ENCODE measurements at regions not wholly inside any gene's neighbourhood (a gene's known extent, or its start where the extent isn't known, plus 50 kb on each side); places are given as distances from the start of the nearest gene placed in this dataset.

DNA sequence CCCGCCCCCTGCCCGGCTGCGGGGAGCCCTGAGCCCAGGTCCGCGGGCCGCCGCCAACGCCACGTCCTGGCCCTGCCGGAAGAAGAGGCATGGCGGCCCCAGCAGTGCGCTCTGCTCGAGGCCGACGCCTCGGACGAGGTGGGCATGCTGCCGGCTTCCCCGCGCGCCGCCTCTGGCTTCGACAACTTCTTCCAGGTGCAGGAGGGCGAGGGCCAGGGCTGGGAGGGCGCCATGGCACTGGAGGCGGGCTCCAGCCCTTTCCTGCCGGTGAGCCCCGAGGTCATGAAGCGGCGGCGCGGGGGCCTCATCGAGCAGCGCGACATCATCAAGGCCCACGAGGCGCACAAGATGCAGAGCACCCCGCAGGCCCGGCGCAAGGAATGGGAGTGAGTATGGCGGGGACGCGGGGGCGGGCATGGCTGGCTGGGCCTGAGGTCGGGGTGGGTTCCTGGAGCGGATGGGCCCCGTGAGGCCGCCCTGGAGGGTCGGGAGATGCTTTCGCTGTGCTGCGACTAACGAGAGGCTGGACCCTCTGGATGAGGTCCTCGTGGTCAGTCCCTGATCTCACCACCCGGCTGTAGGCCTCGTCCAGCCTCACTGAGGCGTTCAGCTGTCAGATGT, 70.0 kb upstream of the CACNA1E start:
- Histone ChIP-seq H3K36me3 (ENCODE audit: control insufficient read depth in 2 of 2, insufficient read depth in 1 of 2, low read length in 2 of 2) (no peaks in the 10 kb centered on the region), H3K9me3 (ENCODE audit: control insufficient read depth, insufficient read depth, low read depth, low read length) (no peaks in the 10 kb centered on the region), H3K4me1 (ENCODE audit: control insufficient read depth, insufficient read depth, low read length) (no peaks in the 10 kb centered on the region), H3K27ac (ENCODE audit: extremely low read depth, low read depth, low read length) (no peak overlapping the region), H3K4me3 (ENCODE audit: low read depth, low read length) (no peak overlapping the region)
- TF ChIP-seq, protein P1, sequence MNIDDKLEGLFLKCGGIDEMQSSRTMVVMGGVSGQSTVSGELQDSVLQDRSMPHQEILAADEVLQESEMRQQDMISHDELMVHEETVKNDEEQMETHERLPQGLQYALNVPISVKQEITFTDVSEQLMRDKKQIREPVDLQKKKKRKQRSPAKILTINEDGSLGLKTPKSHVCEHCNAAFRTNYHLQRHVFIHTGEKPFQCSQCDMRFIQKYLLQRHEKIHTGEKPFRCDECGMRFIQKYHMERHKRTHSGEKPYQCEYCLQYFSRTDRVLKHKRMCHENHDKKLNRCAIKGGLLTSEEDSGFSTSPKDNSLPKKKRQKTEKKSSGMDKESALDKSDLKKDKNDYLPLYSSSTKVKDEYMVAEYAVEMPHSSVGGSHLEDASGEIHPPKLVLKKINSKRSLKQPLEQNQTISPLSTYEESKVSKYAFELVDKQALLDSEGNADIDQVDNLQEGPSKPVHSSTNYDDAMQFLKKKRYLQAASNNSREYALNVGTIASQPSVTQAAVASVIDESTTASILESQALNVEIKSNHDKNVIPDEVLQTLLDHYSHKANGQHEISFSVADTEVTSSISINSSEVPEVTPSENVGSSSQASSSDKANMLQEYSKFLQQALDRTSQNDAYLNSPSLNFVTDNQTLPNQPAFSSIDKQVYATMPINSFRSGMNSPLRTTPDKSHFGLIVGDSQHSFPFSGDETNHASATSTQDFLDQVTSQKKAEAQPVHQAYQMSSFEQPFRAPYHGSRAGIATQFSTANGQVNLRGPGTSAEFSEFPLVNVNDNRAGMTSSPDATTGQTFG (tag by site-specific recombination; IDR thresholded peaks at IDR 0.05; ENCODE audit: borderline replicate concordance) = no peak
- TF ChIP-seq ZNF266 (tag by site-specific recombination; IDR thresholded peaks at IDR 0.05; ENCODE audit: low read depth) (no peak), ZNF391 (tag by site-specific recombination; IDR thresholded peaks at IDR 0.05; ENCODE audit: borderline replicate concordance, low read depth) (no peak), ZNF514 (tag by site-specific recombination; IDR thresholded peaks at IDR 0.05) (no peak)
- POLR2A ChIA-PET = no interaction called here
- CTCF ChIA-PET = interaction anchor here (0.6 kb wide), 1 partner anchor 10 kb away, joined by 3 read pairs; no protein-coding TSS in a partner anchor

DNA sequence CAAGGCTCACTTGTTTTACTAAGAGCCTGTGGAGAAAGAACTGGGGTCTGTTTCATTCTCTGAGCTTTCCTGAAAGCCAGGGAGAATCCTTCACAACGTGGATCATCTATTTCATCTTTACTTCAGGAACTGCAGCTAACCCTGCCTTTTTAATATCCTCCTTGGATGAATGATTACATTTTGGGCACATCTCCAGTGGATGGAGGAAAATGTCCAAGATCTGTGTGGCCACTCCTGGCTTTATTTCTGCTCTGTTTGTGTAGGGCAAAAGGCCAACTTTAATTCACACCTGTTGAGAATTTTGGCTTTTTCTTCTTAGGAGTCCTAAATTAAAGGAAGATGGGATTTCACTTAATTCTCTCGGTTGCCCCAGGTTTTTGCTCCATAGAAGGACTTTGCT, 69.5 kb upstream of the CACNA1E start:
- H3K36me3 ChIP-seq (ENCODE audit: control insufficient read depth in 2 of 2, insufficient read depth in 1 of 2, low read length in 2 of 2) = no peaks in the 10 kb centered on the region
- no peak overlapping the region for H3K27ac ChIP-seq (ENCODE audit: extremely low read depth, low read depth, low read length)
- POLR2A ChIA-PET = no interaction called here
- CTCF ChIA-PET = interaction anchor here (0.6 kb wide), 1 partner anchor 9 kb away, joined by 3 read pairs; no protein-coding TSS in a partner anchor
- H3K4me1 ChIP-seq (ENCODE audit: control insufficient read depth, insufficient read depth, low read length) = no peaks in the 10 kb centered on the region
- no peaks in the 10 kb centered on the region for H3K9me3 ChIP-seq (ENCODE audit: control insufficient read depth, insufficient read depth, low read depth, low read length)
- H3K4me3 ChIP-seq (ENCODE audit: low read depth, low read length) = no peak overlapping the region
- TF ChIP-seq ZNF549 (tag by site-specific recombination; IDR thresholded peaks at IDR 0.05) = no peak

DNA sequence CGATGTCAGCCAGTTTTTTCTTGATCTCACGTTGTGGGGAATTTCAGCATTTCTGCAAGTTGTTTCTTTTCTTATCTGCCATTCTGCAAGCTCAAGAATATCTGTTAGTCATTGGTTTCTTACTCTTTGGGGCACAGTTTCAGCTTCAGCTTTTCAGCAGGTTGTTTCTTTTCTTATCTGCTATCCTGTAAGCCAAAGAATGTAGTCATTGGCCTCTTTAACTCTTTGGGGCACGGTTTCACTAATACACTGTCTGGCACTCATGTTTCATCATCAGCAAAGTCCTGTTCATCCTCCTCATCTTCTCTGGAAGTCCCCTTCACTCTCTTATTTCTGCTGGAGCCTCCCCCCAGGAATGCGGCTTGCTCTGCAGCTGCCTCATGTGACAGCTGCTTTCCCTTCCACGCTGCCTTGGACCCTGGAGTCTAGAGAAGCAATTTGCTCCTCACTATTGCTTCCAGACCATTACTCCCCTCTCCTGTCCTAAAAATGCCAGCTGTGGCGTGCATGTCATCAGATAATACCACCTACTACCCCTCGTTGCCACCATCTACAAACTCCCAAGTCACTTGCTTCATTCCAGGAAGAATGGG, 67.0 kb upstream of the CACNA1E start:
- Histone ChIP-seq H3K4me1 (ENCODE audit: control insufficient read depth, insufficient read depth, low read length) (no peaks in the 10 kb centered on the region), H3K9me3 (ENCODE audit: control insufficient read depth, insufficient read depth, low read depth, low read length) (no peaks in the 10 kb centered on the region), H3K27ac (ENCODE audit: extremely low read depth, low read depth, low read length) (no peak overlapping the region), H3K4me3 (ENCODE audit: low read depth, low read length) (no peak overlapping the region), H3K36me3 (ENCODE audit: control insufficient read depth in 2 of 2, insufficient read depth in 1 of 2, low read length in 2 of 2) (no peaks in the 10 kb centered on the region)
- CTCF ChIA-PET = interaction anchor here (1.9 kb wide), 2 partner anchors 9 to 227 kb away, joined by 7 to 10 read pairs; no protein-coding TSS in a partner anchor
- no peak for TF ChIP-seq YY2 (tag by site-specific recombination; IDR thresholded peaks at IDR 0.05)
- TF ChIP-seq, protein P2, sequence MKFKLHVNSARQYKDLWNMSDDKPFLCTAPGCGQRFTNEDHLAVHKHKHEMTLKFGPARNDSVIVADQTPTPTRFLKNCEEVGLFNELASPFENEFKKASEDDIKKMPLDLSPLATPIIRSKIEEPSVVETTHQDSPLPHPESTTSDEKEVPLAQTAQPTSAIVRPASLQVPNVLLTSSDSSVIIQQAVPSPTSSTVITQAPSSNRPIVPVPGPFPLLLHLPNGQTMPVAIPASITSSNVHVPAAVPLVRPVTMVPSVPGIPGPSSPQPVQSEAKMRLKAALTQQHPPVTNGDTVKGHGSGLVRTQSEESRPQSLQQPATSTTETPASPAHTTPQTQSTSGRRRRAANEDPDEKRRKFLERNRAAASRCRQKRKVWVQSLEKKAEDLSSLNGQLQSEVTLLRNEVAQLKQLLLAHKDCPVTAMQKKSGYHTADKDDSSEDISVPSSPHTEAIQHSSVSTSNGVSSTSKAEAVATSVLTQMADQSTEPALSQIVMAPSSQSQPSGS (tag by site-specific recombination; IDR thresholded peaks at IDR 0.05; ENCODE audit: low read depth) = no peak
- POLR2A ChIA-PET = no interaction called here

DNA sequence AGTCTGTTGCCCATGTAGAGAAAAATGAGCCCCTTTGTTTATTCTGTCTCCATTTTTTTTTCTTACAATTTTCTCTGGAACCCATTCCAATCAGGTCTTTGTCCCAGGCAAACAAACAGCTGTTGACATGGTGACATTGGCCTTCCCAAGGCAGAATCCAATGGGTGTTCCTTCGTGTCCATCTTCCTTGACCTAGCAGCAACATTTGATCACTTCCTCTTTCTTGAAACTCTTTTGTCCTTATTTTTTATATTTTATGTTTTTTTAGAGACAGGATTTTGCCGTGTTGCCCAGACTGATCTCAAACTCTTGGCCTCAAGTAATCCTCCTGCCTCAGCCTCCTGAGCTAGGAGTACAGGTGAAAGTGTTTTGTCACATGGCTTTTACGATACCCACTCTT, 65.4 kb upstream of the CACNA1E start:
- no peaks in the 10 kb centered on the region for H3K9me3 ChIP-seq (ENCODE audit: control insufficient read depth, insufficient read depth, low read depth, low read length)
- POLR2A ChIA-PET = no interaction called here
- no peaks in the 10 kb centered on the region for H3K4me1 ChIP-seq (ENCODE audit: control insufficient read depth, insufficient read depth, low read length)
- no peaks in the 10 kb centered on the region for H3K36me3 ChIP-seq (ENCODE audit: control insufficient read depth in 2 of 2, insufficient read depth in 1 of 2, low read length in 2 of 2)
- CTCF ChIA-PET = interaction anchor here (0.7 to 1.9 kb wide), 3 partner anchors 11 to 228 kb away, joined by 3 to 10 read pairs (median 4); no protein-coding TSS in a partner anchor
- no peak overlapping the region for H3K27ac ChIP-seq (ENCODE audit: extremely low read depth, low read depth, low read length)
- H3K4me3 ChIP-seq (ENCODE audit: low read depth, low read length) = no peak overlapping the region
- TF ChIP-seq GLI4 (tag by site-specific recombination; IDR thresholded peaks at IDR 0.05) = no peak
- no peak for TF ChIP-seq ZNF426 (tag by site-specific recombination; IDR thresholded peaks at IDR 0.05)
- TF ChIP-seq, protein P3, sequence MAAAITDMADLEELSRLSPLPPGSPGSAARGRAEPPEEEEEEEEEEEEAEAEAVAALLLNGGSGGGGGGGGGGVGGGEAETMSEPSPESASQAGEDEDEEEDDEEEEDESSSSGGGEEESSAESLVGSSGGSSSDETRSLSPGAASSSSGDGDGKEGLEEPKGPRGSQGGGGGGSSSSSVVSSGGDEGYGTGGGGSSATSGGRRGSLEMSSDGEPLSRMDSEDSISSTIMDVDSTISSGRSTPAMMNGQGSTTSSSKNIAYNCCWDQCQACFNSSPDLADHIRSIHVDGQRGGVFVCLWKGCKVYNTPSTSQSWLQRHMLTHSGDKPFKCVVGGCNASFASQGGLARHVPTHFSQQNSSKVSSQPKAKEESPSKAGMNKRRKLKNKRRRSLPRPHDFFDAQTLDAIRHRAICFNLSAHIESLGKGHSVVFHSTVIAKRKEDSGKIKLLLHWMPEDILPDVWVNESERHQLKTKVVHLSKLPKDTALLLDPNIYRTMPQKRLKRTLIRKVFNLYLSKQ (tag by site-specific recombination; IDR thresholded peaks at IDR 0.05; ENCODE audit: borderline replicate concordance) = no peak
- TF ChIP-seq ZNF664 (tag by site-specific recombination; IDR thresholded peaks at IDR 0.05) = no peak
- no peak for TF ChIP-seq SP7 (tag by site-specific recombination; IDR thresholded peaks at IDR 0.05)
- no peak for TF ChIP-seq GFI1B (tag by site-specific recombination; IDR thresholded peaks at IDR 0.05)
- TF ChIP-seq YY1 (tag by site-specific recombination; IDR thresholded peaks at IDR 0.05) = no peak
- no peak for TF ChIP-seq ZNF596 (tag by site-specific recombination; IDR thresholded peaks at IDR 0.05)
- TF ChIP-seq ZBTB21 (tag by site-specific recombination; IDR thresholded peaks at IDR 0.05) = no peak
- TF ChIP-seq ZBTB17 (tag by site-specific recombination; IDR thresholded peaks at IDR 0.05) = no peak
- no peak for TF ChIP-seq ZNF157 (tag by site-specific recombination; IDR thresholded peaks at IDR 0.05)
- TF ChIP-seq ZNF830 (tag by site-specific recombination; IDR thresholded peaks at IDR 0.05; ENCODE audit: low read depth) = no peak
- TF ChIP-seq ZIC2 (tag by site-specific recombination; IDR thresholded peaks at IDR 0.05) = no peak
